K562 (cell line): ENCODE measurements at regions not wholly inside any gene's neighbourhood (a gene's known extent, or its start where the extent isn't known, plus 50 kb on each side); places are given as distances from the start of the nearest gene placed in this dataset.
A peak's percentile ranks its signal among the peaks of the same experiment; 100 is the strongest.

Source experiments
- DIDO1 ChIP-seq: fragments of 450-650 bp; IDR thresholded peaks from 2 replicates; pipeline ENCODE4 v1.6.1; 2016; ENCODE audit warnings: low read depth, missing biosample characterization, missing genetic modification characterization
- E2F4 ChIP-seq: sonication (generic); formaldehyde crosslinking; IDR thresholded peaks from 2 replicates; pipeline ENCODE4 v1.8.0; 2022; ENCODE audit warnings: mild to moderate bottlenecking, low read depth, missing genetic modification reagents
- ETV5 ChIP-seq: sonication (generic); formaldehyde crosslinking; IDR thresholded peaks from 2 replicates; pipeline ENCODE4 v1.4.0; 2020; ENCODE audit warnings: low read depth, mild to moderate bottlenecking, missing genetic modification reagents
- GABPB2 ChIP-seq: fragments of 250-450 bp; sonication (Bioruptor Pico); conservative IDR thresholded peaks from 2 replicates; pipeline ENCODE4 v1.5.1; 2021; ENCODE audit warnings: mild to moderate bottlenecking
- GATAD2B ChIP-seq: fragments of 450-650 bp; IDR thresholded peaks from 2 replicates; pipeline ENCODE4 v1.6.1; 2017; ENCODE audit warnings: mild to moderate bottlenecking, borderline replicate concordance
- HDGF ChIP-seq: fragments of 450-650 bp; IDR thresholded peaks from 2 replicates; pipeline ENCODE4 v1.6.1; 2016
- HNRNPUL1 ChIP-seq: fragments of 200-400 bp; formaldehyde crosslinking; IDR thresholded peaks from 2 replicates; pipeline ENCODE4 v1.6.1; 2017; ENCODE audit warnings: low read length
- RFX1 ChIP-seq: fragments of 450-650 bp; IDR thresholded peaks from 2 replicates; pipeline ENCODE4 v1.6.1; 2016; ENCODE audit warnings: mild to moderate bottlenecking, moderate library complexity
- TAF9B ChIP-seq: fragments of 450-650 bp; IDR thresholded peaks from 2 replicates; pipeline ENCODE4 v1.6.1; 2018; ENCODE audit warnings: mild to moderate bottlenecking; ENCODE audit not compliant: partially characterized antibody
- ZNF507 ChIP-seq: conservative IDR thresholded peaks from 2 replicates; pipeline ENCODE4 v1.6.1; 2017; ENCODE audit warnings: missing genetic modification characterization, missing compliant biosample characterization
- TF ChIP-seq, protein P1 (sequence below): fragments of 150-350 bp; IDR thresholded peaks from 2 replicates; pipeline ENCODE4 v1.6.1; 2014; ENCODE audit warnings: low read depth, mild to moderate bottlenecking, low read length, borderline replicate concordance
- TF ChIP-seq, protein P2 (sequence below), 2 experiments: fragments of 450-650 bp; conservative IDR thresholded peaks; 2 replicates each; pipeline ENCODE4 v1.6.1; 2017; ENCODE audit warnings: mild to moderate bottlenecking in 2 of 2, moderate library complexity in 2 of 2
- TF ChIP-seq, protein P3 (sequence below): sonication (generic); formaldehyde crosslinking; IDR thresholded peaks from 2 replicates; pipeline ENCODE4 v1.8.1; 2023; ENCODE audit warnings: missing genetic modification reagents, mild to moderate bottlenecking, borderline replicate concordance

- TF ChIP-seq, protein P1, sequence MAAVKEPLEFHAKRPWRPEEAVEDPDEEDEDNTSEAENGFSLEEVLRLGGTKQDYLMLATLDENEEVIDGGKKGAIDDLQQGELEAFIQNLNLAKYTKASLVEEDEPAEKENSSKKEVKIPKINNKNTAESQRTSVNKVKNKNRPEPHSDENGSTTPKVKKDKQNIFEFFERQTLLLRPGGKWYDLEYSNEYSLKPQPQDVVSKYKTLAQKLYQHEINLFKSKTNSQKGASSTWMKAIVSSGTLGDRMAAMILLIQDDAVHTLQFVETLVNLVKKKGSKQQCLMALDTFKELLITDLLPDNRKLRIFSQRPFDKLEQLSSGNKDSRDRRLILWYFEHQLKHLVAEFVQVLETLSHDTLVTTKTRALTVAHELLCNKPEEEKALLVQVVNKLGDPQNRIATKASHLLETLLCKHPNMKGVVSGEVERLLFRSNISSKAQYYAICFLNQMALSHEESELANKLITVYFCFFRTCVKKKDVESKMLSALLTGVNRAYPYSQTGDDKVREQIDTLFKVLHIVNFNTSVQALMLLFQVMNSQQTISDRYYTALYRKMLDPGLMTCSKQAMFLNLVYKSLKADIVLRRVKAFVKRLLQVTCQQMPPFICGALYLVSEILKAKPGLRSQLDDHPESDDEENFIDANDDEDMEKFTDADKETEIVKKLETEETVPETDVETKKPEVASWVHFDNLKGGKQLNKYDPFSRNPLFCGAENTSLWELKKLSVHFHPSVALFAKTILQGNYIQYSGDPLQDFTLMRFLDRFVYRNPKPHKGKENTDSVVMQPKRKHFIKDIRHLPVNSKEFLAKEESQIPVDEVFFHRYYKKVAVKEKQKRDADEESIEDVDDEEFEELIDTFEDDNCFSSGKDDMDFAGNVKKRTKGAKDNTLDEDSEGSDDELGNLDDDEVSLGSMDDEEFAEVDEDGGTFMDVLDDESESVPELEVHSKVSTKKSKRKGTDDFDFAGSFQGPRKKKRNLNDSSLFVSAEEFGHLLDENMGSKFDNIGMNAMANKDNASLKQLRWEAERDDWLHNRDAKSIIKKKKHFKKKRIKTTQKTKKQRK: no peak
- TF ChIP-seq E2F4: no peak
- TF ChIP-seq DIDO1 (tag): no peak
- peak; percentile 82 for TF ChIP-seq RFX1
- TF ChIP-seq, protein P2, sequence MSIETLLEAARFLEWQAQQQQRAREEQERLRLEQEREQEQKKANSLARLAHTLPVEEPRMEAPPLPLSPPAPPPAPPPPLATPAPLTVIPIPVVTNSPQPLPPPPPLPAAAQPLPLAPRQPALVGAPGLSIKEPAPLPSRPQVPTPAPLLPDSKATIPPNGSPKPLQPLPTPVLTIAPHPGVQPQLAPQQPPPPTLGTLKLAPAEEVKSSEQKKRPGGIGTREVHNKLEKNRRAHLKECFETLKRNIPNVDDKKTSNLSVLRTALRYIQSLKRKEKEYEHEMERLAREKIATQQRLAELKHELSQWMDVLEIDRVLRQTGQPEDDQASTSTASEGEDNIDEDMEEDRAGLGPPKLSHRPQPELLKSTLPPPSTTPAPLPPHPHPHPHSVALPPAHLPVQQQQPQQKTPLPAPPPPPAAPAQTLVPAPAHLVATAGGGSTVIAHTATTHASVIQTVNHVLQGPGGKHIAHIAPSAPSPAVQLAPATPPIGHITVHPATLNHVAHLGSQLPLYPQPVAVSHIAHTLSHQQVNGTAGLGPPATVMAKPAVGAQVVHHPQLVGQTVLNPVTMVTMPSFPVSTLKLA (conservative IDR thresholded peaks at IDR 0.05): no peak
- no peak for TF ChIP-seq ETV5
- TF ChIP-seq TAF9B: no peak
- TF ChIP-seq HDGF: no peak
- TF ChIP-seq, protein P3, sequence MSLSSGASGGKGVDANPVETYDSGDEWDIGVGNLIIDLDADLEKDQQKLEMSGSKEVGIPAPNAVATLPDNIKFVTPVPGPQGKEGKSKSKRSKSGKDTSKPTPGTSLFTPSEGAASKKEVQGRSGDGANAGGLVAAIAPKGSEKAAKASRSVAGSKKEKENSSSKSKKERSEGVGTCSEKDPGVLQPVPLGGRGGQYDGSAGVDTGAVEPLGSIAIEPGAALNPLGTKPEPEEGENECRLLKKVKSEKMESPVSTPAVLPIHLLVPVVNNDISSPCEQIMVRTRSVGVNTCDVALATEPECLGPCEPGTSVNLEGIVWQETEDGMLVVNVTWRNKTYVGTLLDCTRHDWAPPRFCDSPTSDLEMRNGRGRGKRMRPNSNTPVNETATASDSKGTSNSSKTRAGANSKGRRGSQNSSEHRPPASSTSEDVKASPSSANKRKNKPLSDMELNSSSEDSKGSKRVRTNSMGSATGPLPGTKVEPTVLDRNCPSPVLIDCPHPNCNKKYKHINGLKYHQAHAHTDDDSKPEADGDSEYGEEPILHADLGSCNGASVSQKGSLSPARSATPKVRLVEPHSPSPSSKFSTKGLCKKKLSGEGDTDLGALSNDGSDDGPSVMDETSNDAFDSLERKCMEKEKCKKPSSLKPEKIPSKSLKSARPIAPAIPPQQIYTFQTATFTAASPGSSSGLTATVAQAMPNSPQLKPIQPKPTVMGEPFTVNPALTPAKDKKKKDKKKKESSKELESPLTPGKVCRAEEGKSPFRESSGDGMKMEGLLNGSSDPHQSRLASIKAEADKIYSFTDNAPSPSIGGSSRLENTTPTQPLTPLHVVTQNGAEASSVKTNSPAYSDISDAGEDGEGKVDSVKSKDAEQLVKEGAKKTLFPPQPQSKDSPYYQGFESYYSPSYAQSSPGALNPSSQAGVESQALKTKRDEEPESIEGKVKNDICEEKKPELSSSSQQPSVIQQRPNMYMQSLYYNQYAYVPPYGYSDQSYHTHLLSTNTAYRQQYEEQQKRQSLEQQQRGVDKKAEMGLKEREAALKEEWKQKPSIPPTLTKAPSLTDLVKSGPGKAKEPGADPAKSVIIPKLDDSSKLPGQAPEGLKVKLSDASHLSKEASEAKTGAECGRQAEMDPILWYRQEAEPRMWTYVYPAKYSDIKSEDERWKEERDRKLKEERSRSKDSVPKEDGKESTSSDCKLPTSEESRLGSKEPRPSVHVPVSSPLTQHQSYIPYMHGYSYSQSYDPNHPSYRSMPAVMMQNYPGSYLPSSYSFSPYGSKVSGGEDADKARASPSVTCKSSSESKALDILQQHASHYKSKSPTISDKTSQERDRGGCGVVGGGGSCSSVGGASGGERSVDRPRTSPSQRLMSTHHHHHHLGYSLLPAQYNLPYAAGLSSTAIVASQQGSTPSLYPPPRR (CRISPR knock-in tag): no peak
- TF ChIP-seq GABPB2 (CRISPR knock-in tag): no peak
- TF ChIP-seq ZNF507: no peak
- no peak for TF ChIP-seq GATAD2B
- TF ChIP-seq HNRNPUL1: no peak
Observed at GRCh38 chr7:93004906-93005305, 112.9 kb downstream of the SAMD9 start (continued).
